ENCODE measurements at regions not wholly inside any gene's neighbourhood (a gene's known extent, or its start where the extent isn't known, plus 50 kb on each side); places are given as distances from the start of the nearest gene placed in this dataset.
A peak's percentile ranks its signal among the peaks of the same experiment; 100 is the strongest.

DNA sequence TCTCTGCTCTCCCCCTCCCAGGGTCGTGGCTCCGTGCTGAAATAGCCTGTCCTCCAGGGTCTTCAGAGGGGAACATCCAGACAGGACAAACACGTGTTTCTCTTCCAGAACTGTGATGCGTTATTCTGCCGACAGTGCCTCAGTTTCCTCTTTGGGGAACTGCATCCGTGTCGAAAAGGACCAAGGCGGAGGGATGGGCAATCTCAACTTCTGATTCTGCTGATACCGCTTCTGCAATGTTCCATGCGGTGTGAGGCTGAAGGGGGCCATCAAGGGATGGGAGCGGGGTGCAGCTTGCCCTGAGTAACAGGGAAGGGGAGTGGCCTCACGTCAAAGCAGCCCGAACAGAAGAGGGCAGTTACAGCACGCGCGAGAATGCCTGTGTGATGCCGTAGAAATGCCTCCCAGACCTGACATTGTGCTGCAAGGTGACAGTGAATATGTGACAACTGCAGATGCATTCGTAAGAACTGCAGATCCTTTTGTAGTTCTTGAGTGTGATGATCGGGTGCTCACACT, 275.7 kb downstream of the SHQ1 start:
- Mint-ChIP-seq H3K27ac (no peak overlapping the region), H3K27me3 (peaks cover 0 to 23% of the 10 kb centered on the region in 2 donors), H3K36me3 (ENCODE audit: insufficient read depth) (peaks cover 3% of the 10 kb centered on the region)

DNA sequence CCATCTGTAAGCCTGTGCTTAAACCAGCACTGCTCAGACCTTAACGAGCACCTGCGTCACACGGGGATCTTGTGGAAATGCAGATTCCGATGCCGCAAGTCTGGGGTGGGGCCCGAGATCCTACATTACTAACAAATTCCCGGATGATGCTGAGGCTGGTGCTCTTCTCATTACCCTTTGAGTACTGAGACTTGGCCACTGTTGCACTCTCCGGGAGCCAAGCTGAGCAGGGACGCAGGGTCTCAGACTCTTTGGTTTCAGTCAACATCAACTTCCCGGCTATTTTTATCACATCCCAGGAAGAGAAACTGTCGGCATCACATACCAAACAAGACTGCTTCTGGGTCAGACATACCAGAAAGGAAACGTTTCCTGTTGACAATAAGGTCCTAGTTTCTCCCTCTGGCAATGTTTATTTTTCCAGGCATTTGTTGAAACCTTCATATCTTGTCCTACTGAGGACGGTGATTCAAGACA, 276.6 kb downstream of the SHQ1 start:
- Mint-ChIP-seq H3K4me3 (no peak overlapping the region), H3K9me3 (no peaks in the 10 kb centered on the region), H3K27me3 (peaks cover 0 to 21% of the 10 kb centered on the region in 2 donors), H3K27ac (no peak overlapping the region), H3K36me3 (ENCODE audit: insufficient read depth) (peaks cover 3% of the 10 kb centered on the region), H3K4me1 (ENCODE audit: low read depth in 2 of 2) (no peaks in the 10 kb centered on the region)
- DNase-seq (no peak), ATAC-seq (replicated peaks) (no peak)

More for the DNA sequence above, 275.7 kb downstream of the SHQ1 start:
- Mint-ChIP-seq H3K4me3 (no peak overlapping the region), H3K4me1 (ENCODE audit: low read depth in 2 of 2) (no peaks in the 10 kb centered on the region), H3K9me3 (no peaks in the 10 kb centered on the region)
- DNase-seq, result no peak
- no peak for ATAC-seq (replicated peaks)

DNA sequence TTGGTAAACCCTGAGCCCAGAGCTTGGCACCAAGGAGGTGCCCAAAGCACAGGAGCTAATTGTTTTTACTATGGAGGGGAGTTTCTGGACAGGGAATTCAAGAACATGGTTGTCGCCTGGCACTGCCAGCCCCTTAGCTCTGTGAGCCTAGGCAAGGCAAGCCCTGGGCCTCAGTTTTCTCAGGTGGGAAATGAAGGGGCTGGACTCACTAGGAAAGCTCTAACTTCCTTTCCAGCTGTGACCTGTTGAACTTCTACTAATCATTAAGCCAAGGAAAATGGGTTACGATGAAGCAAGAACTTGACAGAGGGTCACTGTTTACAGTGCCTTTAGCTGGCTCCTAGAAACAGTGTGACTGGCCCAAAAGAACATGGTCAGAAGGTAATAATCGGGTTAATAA, 277.2 kb downstream of the SHQ1 start:
- ATAC-seq (replicated peaks) (no peak), DNase-seq (no peak)
- H3K27ac Mint-ChIP-seq, result no peak overlapping the region
- no peak overlapping the region for H3K4me3 Mint-ChIP-seq
- peaks cover 3% of the 10 kb centered on the region for H3K36me3 Mint-ChIP-seq (ENCODE audit: insufficient read depth)
- no peaks in the 10 kb centered on the region for H3K9me3 Mint-ChIP-seq
- H3K27me3 Mint-ChIP-seq, result peaks cover 0 to 21% of the 10 kb centered on the region in 2 donors
- H3K4me1 Mint-ChIP-seq (ENCODE audit: low read depth in 2 of 2), result no peaks in the 10 kb centered on the region

DNA sequence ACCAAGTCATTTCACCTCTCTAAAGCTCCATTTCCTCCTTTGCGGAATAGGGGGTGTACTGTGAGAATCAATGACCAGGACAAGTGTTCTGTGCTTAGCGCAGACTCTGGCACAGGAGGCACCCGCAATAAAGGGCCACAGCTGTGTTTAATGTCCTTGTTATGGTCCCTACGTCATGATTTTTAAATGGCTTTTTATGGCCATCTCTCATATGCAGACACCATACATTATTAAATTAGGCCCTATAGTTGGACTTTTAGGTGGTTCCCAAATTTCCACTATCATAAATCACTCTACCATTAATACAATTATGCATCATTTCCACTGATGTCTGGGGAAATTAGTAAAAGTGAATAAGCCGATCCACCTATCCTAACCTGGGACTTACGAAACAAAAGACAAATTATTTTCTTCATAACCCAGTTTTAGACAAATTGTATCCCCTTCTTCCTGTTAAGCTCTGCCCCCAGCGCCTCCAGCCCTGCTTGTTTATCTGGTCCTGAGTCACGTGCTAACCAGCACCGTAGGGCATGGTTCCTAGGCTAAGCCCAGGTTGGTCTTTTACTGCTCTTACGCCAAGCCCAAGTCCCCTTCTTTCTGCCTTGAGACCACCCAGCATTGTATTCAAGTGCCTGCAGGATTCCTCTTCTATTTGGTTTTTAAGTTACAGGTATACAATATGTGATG, 278.3 kb downstream of the SHQ1 start:
- no peaks in the 10 kb centered on the region for H3K9me3 Mint-ChIP-seq
- no peaks in the 10 kb centered on the region for H3K4me1 Mint-ChIP-seq (ENCODE audit: low read depth in 2 of 2)
- H3K27ac Mint-ChIP-seq, result no peak overlapping the region
- no peak for ATAC-seq (replicated peaks)
- no peak overlapping the region for H3K4me3 Mint-ChIP-seq
- DNase-seq, result no peak
- H3K27me3 Mint-ChIP-seq, result peaks cover 0 to 21% of the 10 kb centered on the region in 2 donors
- H3K36me3 Mint-ChIP-seq (ENCODE audit: insufficient read depth), result peaks cover 3% of the 10 kb centered on the region

GRCh38 chr3:72568083-72568482, 280.2 kb downstream of the SHQ1 start:
- ATAC-seq (replicated peaks), result no peak
- H3K27ac Mint-ChIP-seq, result no peak overlapping the region
- no peak for DNase-seq
- no peaks in the 10 kb centered on the region for H3K4me1 Mint-ChIP-seq (ENCODE audit: low read depth in 2 of 2)
- H3K27me3 Mint-ChIP-seq, result peaks cover 0 to 19% of the 10 kb centered on the region in 2 donors
- no peak overlapping the region for H3K4me3 Mint-ChIP-seq
- no peaks in the 10 kb centered on the region for H3K9me3 Mint-ChIP-seq
- peaks cover 3% of the 10 kb centered on the region for H3K36me3 Mint-ChIP-seq (ENCODE audit: insufficient read depth)

GRCh38 chr3:72567474-72567873, 280.8 kb downstream of the SHQ1 start:
- H3K9me3 Mint-ChIP-seq, result no peaks in the 10 kb centered on the region
- no peak for ATAC-seq (replicated peaks)
- DNase-seq, result no peak
- no peaks in the 10 kb centered on the region for H3K4me1 Mint-ChIP-seq (ENCODE audit: low read depth in 2 of 2)
- H3K4me3 Mint-ChIP-seq, result no peak overlapping the region
- H3K27me3 Mint-ChIP-seq, result peaks cover 0 to 13% of the 10 kb centered on the region in 2 donors
- no peak overlapping the region for H3K27ac Mint-ChIP-seq
- H3K36me3 Mint-ChIP-seq (ENCODE audit: insufficient read depth), result peaks cover 3% of the 10 kb centered on the region

- Mint-ChIP-seq H3K9me3 (peaks cover 0 to 7% of the 10 kb centered on the region in 2 donors), H3K4me1 (ENCODE audit: low read depth in 2 of 2) (no peaks in the 10 kb centered on the region), H3K36me3 (ENCODE audit: insufficient read depth) (no peaks in the 10 kb centered on the region), H3K27me3 (peaks cover 0 to 10% of the 10 kb centered on the region in 2 donors), H3K27ac (no peak overlapping the region), H3K4me3 (no peak overlapping the region)
- ATAC-seq (replicated peaks) (no peak), DNase-seq (no peak)
Observed at GRCh38 chr3:72565593-72565992, 282.7 kb downstream of the SHQ1 start.

- no peak for ATAC-seq (replicated peaks)
- H3K4me1 Mint-ChIP-seq (ENCODE audit: low read depth in 2 of 2), result no peaks in the 10 kb centered on the region
- no peak overlapping the region for H3K4me3 Mint-ChIP-seq
- H3K9me3 Mint-ChIP-seq, result peaks cover 0 to 7% of the 10 kb centered on the region in 2 donors
- no peaks in the 10 kb centered on the region for H3K27me3 Mint-ChIP-seq
- no peak for DNase-seq
- peak overlapping the region in 1 of 2 donors; percentile 56 for H3K27ac Mint-ChIP-seq
- H3K36me3 Mint-ChIP-seq (ENCODE audit: insufficient read depth), result no peaks in the 10 kb centered on the region
Observed at GRCh38 chr3:72563690-72564370, 284.4 kb downstream of the SHQ1 start.

DNA sequence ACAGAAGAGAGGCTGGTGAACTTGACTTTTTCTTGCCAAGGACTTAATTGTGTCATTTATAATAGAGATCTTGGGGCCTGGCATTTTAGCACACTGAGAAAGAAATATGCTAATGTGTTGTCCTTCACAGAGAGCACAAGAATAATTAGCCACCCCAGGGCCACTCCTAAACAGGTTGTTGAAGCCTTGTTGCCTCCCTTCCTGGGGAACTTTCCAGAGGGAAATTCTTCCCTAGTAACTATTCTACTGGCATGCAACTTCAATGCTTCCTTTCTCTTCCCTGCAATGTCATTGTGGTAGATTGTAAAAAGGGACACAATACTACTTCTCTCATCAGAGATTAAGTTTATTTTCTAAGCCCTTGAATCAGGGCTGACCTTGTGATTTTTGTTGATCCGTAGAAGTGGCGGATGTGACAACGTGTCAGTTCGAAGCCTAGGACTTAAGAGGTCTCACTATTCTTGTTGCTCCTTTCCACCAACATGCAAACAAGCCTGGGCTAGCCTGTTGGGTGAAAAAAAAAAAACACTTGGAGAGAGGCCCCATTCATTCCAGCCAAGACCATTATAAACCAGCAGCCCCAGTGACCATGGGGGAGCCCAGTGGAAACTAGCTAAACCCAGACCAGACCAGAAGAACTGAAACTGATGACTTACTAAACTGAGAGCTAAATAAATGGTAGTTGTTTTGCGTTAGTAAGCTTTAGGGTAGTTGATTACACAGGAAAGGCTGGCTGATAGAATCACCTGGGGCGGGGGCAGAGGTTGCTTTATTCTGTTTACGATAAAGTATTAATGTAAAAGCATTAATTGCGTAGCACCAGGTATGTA, 287.2 kb downstream of the SHQ1 start:
- Mint-ChIP-seq H3K4me3 (no peak overlapping the region), H3K36me3 (ENCODE audit: insufficient read depth) (no peaks in the 10 kb centered on the region), H3K27ac (no peak overlapping the region), H3K27me3 (no peaks in the 10 kb centered on the region), H3K9me3 (peaks cover 0 to 7% of the 10 kb centered on the region in 2 donors), H3K4me1 (ENCODE audit: low read depth in 2 of 2) (no peaks in the 10 kb centered on the region)
- DNase-seq, result no peak
- no peak for ATAC-seq (replicated peaks)

GRCh38 chr3:72559385-72559784, 288.9 kb downstream of the SHQ1 start:
- DNase-seq (no peak), ATAC-seq (replicated peaks) (no peak)
- H3K27me3 Mint-ChIP-seq, result peaks cover 5 to 8% of the 10 kb centered on the region in 2 donors
- no peak overlapping the region for H3K27ac Mint-ChIP-seq
- H3K4me3 Mint-ChIP-seq, result no peak overlapping the region
- H3K9me3 Mint-ChIP-seq, result peaks cover 0 to 7% of the 10 kb centered on the region in 2 donors
- H3K36me3 Mint-ChIP-seq (ENCODE audit: insufficient read depth), result no peaks in the 10 kb centered on the region
- no peaks in the 10 kb centered on the region for H3K4me1 Mint-ChIP-seq (ENCODE audit: low read depth in 2 of 2)

- H3K27ac Mint-ChIP-seq, result no peak overlapping the region
- no peaks in the 10 kb centered on the region for H3K4me1 Mint-ChIP-seq (ENCODE audit: low read depth in 2 of 2)
- peaks cover 5 to 8% of the 10 kb centered on the region in 2 donors for H3K27me3 Mint-ChIP-seq
- H3K36me3 Mint-ChIP-seq (ENCODE audit: insufficient read depth), result no peaks in the 10 kb centered on the region
- H3K4me3 Mint-ChIP-seq, result no peak overlapping the region
- peaks cover 0 to 7% of the 10 kb centered on the region in 2 donors for H3K9me3 Mint-ChIP-seq
- no peak for ATAC-seq (replicated peaks)
- no peak for DNase-seq
Observed at GRCh38 chr3:72558001-72558400, 290.2 kb downstream of the SHQ1 start.

GRCh38 chr3:72555714-72556113, 292.5 kb downstream of the SHQ1 start:
- Mint-ChIP-seq H3K27ac (no peak overlapping the region), H3K4me1 (ENCODE audit: low read depth in 2 of 2) (no peaks in the 10 kb centered on the region), H3K9me3 (no peaks in the 10 kb centered on the region), H3K36me3 (ENCODE audit: insufficient read depth) (no peaks in the 10 kb centered on the region), H3K4me3 (no peak overlapping the region), H3K27me3 (peaks cover 5 to 8% of the 10 kb centered on the region in 2 donors)
- DNase-seq, result no peak
- no peak for ATAC-seq (replicated peaks)

DNA sequence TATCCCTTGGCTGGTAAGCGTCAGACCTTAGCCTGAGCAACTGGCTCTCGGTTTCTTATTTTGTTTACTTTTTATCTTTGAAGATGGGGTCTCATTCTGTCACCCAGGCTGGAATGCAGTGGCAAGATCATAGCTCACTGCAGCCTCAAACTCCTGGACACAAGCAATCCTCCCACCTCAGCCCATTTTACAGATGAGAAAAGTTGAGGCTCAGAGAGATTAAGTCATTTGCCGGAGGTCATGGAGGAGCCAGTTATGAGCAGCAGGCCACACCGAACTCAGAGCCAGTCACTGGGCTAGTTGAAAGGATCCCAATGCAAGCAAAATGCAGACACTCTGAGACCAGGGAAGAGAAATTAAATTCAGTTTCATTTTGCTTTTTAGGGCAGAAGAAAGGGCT, 293.6 kb downstream of the SHQ1 start:
- H3K9me3 Mint-ChIP-seq, result no peaks in the 10 kb centered on the region
- H3K36me3 Mint-ChIP-seq (ENCODE audit: insufficient read depth), result no peaks in the 10 kb centered on the region
- peaks cover 5 to 6% of the 10 kb centered on the region in 2 donors for H3K4me1 Mint-ChIP-seq (ENCODE audit: low read depth in 2 of 2)
- peaks cover 5 to 8% of the 10 kb centered on the region in 2 donors for H3K27me3 Mint-ChIP-seq
- ATAC-seq (replicated peaks) (no peak), DNase-seq (no peak)
- no peak overlapping the region for H3K27ac Mint-ChIP-seq
- no peak overlapping the region for H3K4me3 Mint-ChIP-seq

Data from effector memory CD8-positive, alpha-beta T cell (primary cell).